ENCODE measurements at regions not wholly inside any gene's neighbourhood (a gene's known extent, or its start where the extent isn't known, plus 50 kb on each side); places are given as distances from the start of the nearest gene placed in this dataset.
"Not testable (repeated sequence)": the region's sequence is repeated elsewhere in the genome, so short reads cannot be mapped to it uniquely, and the experiment has no call there.

DNA sequence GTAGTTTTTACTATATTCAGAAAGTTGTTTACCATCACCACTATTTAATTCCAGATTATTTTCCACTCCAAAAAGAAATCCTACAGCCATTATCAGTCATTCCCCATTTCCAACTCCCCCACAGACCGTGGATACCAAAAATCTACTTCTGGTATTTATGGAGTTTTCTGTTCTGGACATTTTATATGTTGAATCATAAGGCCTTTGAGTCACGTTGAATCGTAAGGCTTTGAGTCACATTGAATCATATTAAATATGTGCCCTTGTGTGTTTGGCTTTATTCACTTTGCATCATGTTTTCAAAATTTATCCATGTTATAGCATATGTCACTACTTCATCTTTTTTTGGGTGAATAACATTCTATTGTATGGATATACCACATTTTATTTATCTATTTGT, 454.1 kb upstream of the NUDT12 start:
- H3K4me2 ChIP-seq = no peak overlapping the region
- H3K79me2 ChIP-seq = no peaks in the 10 kb centered on the region
- H3K36me3 ChIP-seq (replicated peaks; ENCODE audit: insufficient read depth, low read depth) = no peaks in the 10 kb centered on the region
- H2AFZ ChIP-seq = no peak overlapping the region
- H3K4me1 ChIP-seq (ENCODE audit: insufficient read depth) = no peaks in the 10 kb centered on the region
- peaks cover 9% of the 10 kb centered on the region for H3K9me3 ChIP-seq (ENCODE audit: low read depth)
- WGBS (ENCODE audit: low lambda C conversion rate, missing lambda C conversion rate) = 91% methylated on average over 3 of the region's 3 CpGs
- H4K20me1 ChIP-seq (ENCODE audit: insufficient read depth, poor library complexity, severe bottlenecking) = no peaks in the 10 kb centered on the region
- no peak overlapping the region for H3K27ac ChIP-seq
- DNase-seq (ENCODE audit: low spot score) = no peak
- no peaks in the 10 kb centered on the region for H3K27me3 ChIP-seq
- H3K4me3 ChIP-seq = no peak overlapping the region
- no peak for TF ChIP-seq EZH2 (IDR thresholded peaks at IDR 0.05; ENCODE audit: borderline replicate concordance)
- TF ChIP-seq, protein P1, sequence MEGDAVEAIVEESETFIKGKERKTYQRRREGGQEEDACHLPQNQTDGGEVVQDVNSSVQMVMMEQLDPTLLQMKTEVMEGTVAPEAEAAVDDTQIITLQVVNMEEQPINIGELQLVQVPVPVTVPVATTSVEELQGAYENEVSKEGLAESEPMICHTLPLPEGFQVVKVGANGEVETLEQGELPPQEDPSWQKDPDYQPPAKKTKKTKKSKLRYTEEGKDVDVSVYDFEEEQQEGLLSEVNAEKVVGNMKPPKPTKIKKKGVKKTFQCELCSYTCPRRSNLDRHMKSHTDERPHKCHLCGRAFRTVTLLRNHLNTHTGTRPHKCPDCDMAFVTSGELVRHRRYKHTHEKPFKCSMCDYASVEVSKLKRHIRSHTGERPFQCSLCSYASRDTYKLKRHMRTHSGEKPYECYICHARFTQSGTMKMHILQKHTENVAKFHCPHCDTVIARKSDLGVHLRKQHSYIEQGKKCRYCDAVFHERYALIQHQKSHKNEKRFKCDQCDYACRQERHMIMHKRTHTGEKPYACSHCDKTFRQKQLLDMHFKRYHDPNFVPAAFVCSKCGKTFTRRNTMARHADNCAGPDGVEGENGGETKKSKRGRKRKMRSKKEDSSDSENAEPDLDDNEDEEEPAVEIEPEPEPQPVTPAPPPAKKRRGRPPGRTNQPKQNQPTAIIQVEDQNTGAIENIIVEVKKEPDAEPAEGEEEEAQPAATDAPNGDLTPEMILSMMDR (IDR thresholded peaks at IDR 0.05; ENCODE audit: poor library complexity) = no peak
- H3K9me2 ChIP-seq (replicated peaks; ENCODE audit: insufficient read depth) = no peaks in the 10 kb centered on the region

GRCh38 chr5:104015765-104016164, 453.2 kb upstream of the NUDT12 start:
- Histone ChIP-seq H3K4me3 (no peak overlapping the region), H3K36me3 (replicated peaks; ENCODE audit: insufficient read depth, low read depth) (no peaks in the 10 kb centered on the region), H3K27me3 (no peaks in the 10 kb centered on the region), H3K79me2 (no peaks in the 10 kb centered on the region), H3K9me3 (ENCODE audit: low read depth) (peaks cover 9% of the 10 kb centered on the region), H3K9me2 (replicated peaks; ENCODE audit: insufficient read depth) (no peaks in the 10 kb centered on the region), H4K20me1 (ENCODE audit: insufficient read depth, poor library complexity, severe bottlenecking) (no peaks in the 10 kb centered on the region), H2AFZ (no peak overlapping the region), H3K4me1 (ENCODE audit: insufficient read depth) (no peaks in the 10 kb centered on the region), H3K27ac (no peak overlapping the region), H3K4me2 (no peak overlapping the region)
- 79% methylated on average over 2 of the region's 2 CpGs for WGBS (ENCODE audit: low lambda C conversion rate, missing lambda C conversion rate)
- no peak for DNase-seq (ENCODE audit: low spot score)
- TF ChIP-seq EZH2phosphoT487 (IDR thresholded peaks at IDR 0.05; ENCODE audit: low read depth, severe bottlenecking, unreplicated experiment) (no peak), EZH2 (IDR thresholded peaks at IDR 0.05; ENCODE audit: borderline replicate concordance) (no peak)
- TF ChIP-seq, protein P1 (IDR thresholded peaks at IDR 0.05; ENCODE audit: poor library complexity) = no peak

DNA sequence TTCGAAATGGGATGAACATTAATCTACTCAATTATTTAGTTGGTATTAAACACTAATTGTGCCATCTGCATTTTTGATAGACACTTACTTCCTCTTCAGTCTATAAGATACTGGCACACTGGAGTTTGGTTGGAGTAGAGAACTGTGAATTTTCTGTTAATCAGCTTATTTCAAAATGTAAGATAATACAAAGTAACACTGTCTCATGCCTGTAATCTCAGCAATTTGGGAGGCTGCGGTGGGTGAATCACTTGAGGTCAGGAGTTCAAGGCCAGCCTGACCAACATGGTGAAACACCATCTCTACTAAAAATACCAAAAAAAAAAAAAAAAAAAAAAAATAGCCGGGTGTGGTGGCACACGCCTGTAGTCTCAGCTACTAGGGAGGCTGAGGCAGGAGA, 440.2 kb upstream of the NUDT12 start:
- H3K27ac ChIP-seq; H3K4me2 ChIP-seq; H2AFZ ChIP-seq; H3K9me2 ChIP-seq (replicated peaks; ENCODE audit: insufficient read depth); H3K9me3 ChIP-seq (ENCODE audit: low read depth); H3K27me3 ChIP-seq; H3K36me3 ChIP-seq (replicated peaks; ENCODE audit: insufficient read depth, low read depth); H4K20me1 ChIP-seq (ENCODE audit: insufficient read depth, poor library complexity, severe bottlenecking); H3K4me1 ChIP-seq (ENCODE audit: insufficient read depth); DNase-seq (ENCODE audit: low spot score); H3K4me3 ChIP-seq; H3K79me2 ChIP-seq: not testable (repeated sequence)
- 95% methylated on average over 3 of the region's 4 CpGs for WGBS (ENCODE audit: low lambda C conversion rate, missing lambda C conversion rate)

DNA sequence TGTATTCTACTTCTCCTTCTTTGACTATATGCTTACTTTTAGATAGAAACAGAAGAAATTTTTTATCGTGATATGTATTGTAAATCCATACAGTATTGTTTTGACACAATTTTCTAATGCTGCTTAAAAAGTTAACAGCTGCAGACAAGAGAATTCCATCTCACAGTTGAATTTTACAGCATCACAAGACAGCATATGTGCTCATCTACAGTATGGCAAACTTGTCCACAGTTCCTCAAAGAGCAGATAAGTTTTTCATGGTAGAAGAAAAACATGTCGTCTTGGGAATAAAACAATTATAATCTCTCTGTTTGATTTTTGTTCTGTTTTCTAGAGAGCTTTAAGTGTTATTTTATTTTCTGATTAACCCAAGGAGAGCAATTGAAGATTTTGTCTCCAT, 438.5 kb upstream of the NUDT12 start:
- no peak for DNase-seq (ENCODE audit: low spot score)
- H3K27ac ChIP-seq = no peak overlapping the region
- TF ChIP-seq EZH2 (IDR thresholded peaks at IDR 0.05; ENCODE audit: borderline replicate concordance) = no peak
- TF ChIP-seq, protein P1 (IDR thresholded peaks at IDR 0.05; ENCODE audit: poor library complexity) = no peak
- no peak for TF ChIP-seq EZH2phosphoT487 (IDR thresholded peaks at IDR 0.05; ENCODE audit: low read depth, severe bottlenecking, unreplicated experiment)
- H3K27me3 ChIP-seq = no peaks in the 10 kb centered on the region
- H4K20me1 ChIP-seq (ENCODE audit: insufficient read depth, poor library complexity, severe bottlenecking) = no peaks in the 10 kb centered on the region
- H2AFZ ChIP-seq = no peak overlapping the region
- no peaks in the 10 kb centered on the region for H3K9me3 ChIP-seq (ENCODE audit: low read depth)
- H3K36me3 ChIP-seq (replicated peaks; ENCODE audit: insufficient read depth, low read depth) = no peaks in the 10 kb centered on the region
- H3K79me2 ChIP-seq = no peaks in the 10 kb centered on the region
- H3K4me1 ChIP-seq (ENCODE audit: insufficient read depth) = no peaks in the 10 kb centered on the region
- no peak overlapping the region for H3K4me2 ChIP-seq
- H3K4me3 ChIP-seq = no peak overlapping the region
- H3K9me2 ChIP-seq (replicated peaks; ENCODE audit: insufficient read depth) = no peaks in the 10 kb centered on the region
- WGBS (ENCODE audit: low lambda C conversion rate, missing lambda C conversion rate) = 85% methylated on average over 2 of the region's 2 CpGs
